ENCODE measurements at regions not wholly inside any gene's neighbourhood (a gene's known extent, or its start where the extent isn't known, plus 50 kb on each side); places are given as distances from the start of the nearest gene placed in this dataset.
"Not testable (repeated sequence)": the region's sequence is repeated elsewhere in the genome, so short reads cannot be mapped to it uniquely, and the experiment has no call there.

DNA sequence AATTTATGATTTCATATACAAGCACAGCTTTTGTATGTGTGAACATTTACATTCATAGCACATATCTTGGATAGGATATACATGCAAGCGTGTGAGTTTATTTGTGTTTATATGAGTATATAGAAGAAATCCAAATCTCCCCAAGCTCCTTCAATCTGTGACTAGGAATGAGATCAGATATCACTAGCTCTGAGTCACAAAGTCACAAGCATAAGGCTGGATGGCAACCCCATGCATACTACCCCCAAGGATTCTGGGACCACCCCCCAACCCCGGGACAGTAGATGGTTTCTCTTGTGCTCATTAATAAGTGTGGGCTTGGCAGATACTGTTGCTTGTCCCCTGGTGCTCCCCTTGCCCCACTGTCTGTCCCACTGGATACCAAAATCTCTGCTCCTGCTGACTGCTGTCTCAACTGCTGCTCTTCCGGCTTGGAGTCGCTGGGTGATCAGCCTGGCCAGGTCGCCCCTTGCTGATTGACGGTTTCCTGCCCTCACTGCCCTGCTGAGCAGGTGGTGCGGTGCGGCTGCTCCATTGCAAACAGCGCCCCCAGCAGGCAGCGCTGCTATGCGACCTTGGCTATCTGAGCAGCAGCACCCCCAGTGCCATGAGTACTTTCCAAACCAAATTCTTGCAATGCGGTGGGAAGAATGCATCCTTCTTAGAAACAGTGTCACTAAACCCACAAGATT lies 279.4 kb downstream of the CD83 start:
- no peak for DNase-seq (ENCODE audit: low spot score)

DNA sequence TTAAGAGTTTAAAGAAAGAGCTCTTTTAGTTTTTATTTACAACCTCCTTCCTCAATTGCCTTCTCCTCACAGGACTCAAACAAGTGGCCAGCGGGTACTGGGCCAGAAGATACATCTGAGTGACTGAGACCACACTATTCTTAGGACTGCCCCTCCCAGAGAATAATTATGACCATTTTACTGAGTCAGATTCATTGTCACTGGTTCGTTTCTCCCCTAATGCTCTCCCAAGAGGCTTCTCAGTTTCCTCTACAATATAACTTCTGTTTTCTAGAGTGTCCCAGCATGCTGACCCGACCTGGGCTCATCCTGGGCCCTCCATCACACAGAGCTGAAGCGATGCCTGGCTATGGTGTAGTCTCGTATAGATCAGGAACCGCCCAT lies 279.9 kb downstream of the CD83 start:
- no peak for DNase-seq (ENCODE audit: low spot score)

DNA sequence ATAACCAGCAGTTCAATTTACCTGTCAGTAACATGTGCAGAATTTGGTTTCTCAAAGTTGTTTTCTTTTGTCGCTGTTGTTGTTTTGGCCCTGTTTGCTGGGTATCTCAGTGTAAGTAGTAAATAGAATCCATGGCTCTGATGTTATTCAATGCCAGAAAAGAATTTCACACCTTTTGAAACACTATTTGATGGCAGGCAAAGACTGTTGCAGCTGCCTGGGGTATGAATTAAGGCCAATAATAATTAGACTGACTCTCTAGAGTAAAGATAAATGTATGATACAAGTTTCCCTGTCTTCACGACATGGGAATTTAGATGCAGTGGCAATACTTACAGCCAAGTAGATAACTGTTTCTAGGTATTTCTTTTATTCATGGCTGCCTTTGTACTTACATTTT lies 281.4 kb downstream of the CD83 start:
- DNase-seq (ENCODE audit: low spot score): no peak

DNA sequence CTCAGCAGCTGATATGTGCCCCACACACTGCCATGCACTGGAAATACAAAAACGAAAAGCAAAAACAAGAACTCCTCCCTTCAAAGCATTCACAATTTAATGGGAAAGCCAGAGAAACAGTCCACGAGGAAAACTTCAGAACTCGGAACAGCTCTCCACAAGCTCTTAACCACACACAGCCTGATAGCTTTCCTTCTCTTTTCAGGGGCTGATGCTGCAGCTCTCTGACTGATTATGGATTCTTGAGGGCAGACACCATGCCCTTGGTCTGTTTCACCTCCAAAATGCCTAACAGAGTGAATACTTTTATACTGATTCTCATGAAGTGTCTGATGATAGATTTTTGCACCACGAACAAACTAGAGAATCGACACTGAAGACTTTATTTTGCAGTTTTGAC lies 282.1 kb downstream of the CD83 start:
- DNase-seq (ENCODE audit: low spot score): no peak

DNA sequence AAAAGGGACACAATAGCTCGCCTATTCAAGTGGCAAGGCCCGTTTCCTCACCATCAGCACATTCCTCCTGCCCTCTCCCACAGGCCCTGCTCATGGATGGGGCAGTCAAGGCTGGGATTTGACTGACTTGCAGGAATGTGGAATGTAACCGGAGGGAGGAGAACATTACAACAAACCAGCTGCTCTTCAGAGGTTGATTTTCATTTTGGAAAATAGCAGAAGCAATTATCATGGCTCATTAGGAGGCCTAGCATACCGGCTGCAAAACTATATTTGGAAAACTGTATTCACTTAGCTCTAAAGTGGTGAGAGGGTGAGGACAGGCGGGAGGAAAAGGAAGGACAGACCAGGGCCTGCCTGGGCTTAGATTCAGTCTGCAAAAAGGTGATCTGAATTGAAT lies 283.7 kb downstream of the CD83 start:
- DNase-seq (ENCODE audit: low spot score): no peak

DNA sequence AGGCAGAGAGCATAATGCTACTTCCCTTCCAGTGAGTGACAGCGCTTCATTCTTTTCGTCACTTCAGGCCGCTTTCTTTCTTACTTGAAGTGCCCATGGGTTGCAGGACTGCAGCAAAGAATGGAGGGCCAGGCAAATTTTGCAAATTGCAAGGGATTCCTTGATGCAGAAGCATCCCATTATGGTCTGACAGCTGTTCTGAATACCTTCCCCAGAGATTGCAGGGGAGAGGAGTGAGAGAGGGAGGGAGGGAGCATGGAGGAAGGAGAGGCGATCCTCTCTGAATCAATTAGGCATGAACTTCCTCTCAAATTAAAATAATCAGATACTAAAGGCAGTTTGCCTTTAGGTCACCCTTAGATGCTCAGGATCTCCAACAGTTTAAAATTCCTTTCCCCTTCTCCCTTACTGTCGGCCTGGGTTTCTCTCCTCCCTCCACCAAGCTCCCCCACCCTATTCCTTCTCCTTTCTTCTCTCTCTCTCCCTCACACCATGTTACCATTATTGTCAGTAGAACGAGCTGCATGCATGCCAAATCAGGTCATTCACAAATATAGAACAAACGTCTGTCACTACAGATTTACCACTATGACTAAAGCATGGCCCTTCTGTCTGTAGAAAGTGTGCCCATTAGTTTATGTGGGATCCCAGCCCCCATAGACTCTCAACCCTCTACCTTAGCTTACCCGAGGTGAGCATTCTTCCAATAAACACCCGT lies 289.2 kb downstream of the CD83 start:
- DNase-seq (ENCODE audit: low spot score): peak; percentile 8

DNA sequence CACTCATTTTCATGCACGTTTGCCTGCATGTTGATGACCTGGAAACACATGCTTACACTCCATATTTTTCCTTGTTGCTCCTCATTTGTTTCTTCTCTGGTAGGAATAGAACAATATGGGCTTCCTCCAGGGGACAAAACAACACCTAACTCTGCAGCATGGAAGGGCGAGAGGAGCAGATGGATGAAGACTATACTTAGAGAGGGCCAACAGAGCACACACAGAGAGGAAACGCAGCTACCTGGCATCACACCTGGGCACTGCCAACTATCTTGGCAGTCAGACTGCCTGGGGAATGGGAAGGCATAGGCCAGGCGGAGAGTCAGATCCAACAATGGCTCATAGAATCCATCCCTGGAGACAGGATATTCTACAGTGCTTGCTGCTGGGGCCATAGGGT lies 290.9 kb downstream of the CD83 start:
- DNase-seq (ENCODE audit: low spot score): no peak

DNA sequence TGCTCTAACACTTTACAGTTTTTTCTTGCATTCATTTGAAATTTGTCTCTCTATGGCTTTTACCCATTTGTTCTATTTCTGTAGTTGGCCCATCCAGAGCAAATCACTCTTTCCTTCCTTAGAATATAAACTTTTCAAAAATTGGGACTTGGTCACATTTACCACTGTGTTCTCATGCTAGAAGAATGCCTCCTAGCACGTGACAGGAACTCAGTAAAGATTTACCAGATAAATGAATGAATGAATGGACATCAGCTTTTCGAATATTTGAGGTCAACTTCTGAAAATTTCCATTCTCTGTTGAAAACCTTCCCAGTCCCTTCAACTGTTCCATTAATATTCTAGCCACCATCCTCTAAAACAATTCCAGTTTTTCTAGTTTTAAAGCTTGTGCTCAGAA lies 294.5 kb downstream of the CD83 start:
- no peak for DNase-seq (ENCODE audit: low spot score)

DNA sequence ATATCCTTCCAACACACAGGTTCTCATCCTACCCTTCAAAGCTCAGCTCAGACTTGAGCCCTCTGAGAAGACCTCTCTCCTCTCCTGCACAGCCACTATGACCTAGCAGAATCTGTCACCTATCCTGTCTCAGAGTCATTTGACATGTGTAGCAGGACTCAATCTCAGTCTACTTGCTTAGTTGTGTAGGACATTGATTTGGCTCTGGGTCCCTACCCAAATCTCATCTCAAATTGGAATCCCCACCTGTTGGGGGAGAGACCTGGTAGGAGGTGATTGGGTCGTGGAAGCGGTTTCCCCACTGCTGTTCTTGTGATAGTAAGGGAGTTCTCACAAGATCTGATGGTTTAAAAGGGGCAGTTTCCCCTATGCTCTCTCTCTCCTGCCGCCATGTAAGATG lies 297.9 kb downstream of the CD83 start:
- DNase-seq (ENCODE audit: low spot score): no peak

DNA sequence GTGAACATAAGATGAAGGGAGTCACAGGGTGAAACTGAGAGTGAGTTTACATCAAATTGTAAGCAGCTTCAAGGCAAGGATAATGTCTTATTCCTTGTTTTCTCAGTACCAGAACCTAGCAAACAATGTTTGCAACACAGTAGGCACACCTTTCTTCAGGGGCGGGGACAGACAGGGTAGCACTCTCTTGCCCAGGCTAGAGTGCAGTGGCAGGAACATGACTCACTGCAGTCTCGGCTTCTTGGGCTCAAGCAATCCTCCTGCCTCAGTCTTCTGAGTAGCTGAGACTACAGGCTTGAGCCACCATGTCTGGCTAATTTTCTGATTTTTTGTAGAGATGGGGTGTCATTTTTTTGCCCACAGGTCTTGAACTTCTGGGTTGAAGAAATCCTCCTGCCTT lies 299.8 kb downstream of the CD83 start:
- DNase-seq (ENCODE audit: low spot score): no peak

DNA sequence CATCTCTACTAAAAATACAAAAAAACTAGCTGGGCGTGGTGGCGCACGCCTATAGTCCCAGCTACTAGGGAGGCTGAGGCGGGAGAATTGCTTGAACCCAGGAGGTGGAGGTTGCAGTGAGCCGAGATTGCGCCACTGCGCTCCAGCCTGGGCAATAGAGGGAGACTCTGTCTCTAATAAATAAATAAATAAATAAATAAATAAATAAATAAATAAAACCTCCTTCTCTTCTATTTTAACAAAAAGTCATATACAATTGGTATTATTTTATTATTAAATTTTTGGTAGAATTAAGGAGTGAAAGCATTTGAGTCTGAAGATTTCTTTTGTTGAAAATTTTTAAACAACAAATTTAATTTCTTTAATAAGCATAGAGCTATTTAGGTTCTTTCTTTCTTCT lies 301.7 kb downstream of the CD83 start:
- not testable (repeated sequence) for DNase-seq (ENCODE audit: low spot score)

DNA sequence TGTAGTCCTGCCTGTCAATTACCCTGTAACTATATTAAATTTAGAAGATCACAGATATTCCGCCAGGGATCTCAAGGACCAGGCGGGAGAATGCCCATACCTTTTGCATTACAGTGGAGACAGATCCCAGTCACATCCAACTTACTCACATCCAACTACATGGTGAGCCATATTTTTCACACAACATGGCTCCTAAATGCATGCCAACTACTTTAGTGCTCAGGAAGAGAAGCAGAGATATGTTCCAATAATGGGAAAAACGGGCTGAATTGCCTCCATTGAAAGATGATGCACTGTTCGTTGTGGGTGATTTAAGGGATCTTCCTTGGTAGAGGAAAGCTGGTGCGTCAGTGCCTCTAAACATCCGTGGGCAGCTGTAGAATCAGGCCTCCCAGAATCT lies 304.5 kb downstream of the CD83 start:
- DNase-seq (ENCODE audit: low spot score): no peak

DNA sequence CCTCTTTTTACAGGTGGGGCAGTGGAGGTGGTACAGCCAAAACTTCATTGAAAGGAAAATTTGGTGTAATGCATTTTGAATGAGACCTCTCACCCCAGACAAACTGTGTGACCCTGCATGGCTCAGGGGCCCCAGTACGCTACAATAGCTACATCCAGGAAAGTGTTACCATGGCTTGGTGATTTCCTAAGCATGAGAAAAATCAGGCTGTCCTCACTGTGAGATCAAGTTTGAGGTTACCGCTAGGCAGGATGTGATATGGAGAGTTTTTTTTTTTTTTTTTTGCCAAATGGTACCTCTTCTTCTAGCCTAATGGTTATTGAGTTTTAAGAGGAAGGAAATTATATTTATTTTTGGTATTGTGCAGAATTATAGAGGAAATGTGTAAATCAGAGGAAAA lies 305.3 kb downstream of the CD83 start:
- DNase-seq (ENCODE audit: low spot score): no peak

DNA sequence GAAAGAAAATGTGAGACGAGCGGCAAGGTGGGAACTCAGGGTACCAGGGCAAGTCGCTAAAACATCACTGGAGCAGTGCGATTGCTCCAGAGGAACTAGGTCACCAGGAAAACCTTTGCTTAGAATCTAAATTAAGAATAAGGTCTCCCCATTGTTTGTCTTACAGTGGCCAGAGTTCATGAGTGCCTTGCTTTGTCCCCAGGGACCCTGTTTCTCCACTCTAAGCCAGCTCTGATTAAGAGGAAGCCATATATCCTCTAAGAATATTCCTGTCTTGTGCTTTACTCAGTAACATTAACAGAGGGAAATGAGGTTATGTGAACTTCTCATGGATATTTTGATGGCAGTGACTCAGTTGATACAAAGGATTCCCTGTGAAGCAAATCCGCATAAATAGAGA lies 305.8 kb downstream of the CD83 start:
- no peak for DNase-seq (ENCODE audit: low spot score)

DNA sequence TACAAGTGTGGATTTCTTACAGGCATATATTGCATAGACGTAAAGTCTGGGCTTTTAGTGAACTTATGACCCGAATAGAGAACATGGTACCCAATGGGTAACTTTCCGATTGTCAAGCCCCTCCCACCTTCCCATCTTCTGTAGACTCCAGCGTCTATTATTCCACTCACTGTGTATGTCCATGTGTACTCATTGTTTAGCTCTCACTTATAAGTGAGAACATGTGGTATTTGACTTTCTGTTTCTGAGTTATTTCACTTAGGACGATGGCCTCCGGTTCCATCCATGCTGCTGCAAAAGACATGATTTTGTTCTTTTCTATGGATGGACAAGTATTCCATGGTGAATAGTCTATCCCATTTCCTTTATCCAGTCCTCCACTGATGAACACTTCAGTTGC lies 306.4 kb downstream of the CD83 start:
- DNase-seq (ENCODE audit: low spot score): no peak

DNA sequence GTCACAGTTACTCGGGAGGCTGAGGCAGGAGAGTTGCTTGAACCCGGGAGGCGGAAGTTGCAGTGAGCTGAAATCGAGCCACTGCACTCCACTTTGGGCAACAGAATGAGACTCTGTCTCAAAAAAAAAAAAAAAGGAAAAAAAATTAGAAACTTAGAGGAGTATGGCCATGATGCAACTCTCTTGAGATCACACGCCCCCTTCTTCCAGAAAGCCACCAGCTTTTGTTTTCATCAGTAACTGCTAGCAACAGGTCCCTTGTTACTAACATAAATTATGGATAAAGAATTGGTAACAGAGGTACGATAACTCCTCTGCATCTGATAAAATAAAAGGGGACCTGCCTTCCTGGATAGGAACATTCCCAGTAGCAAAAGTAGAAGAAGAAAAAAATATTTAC lies 308.2 kb downstream of the CD83 start:
- no peak for DNase-seq (ENCODE audit: low spot score)

DNA sequence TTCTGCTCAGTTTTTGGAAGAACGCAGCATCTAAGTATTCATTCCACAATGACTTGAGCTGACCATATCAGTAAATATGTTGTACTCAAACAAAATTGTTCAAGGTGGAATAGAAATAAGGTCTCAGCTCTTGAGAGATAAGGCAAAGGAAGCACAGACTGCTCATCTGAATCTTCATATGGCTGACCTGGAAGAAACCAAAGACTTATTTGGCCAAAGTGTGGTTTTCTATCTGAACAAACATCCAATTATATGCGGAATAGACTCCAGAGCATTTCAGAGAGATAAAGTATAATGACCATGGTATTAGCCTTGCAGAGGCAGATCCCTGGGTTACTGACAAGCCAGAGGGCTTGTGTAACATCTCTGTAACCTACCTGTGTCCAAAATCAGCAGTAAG lies 308.7 kb downstream of the CD83 start:
- no peak for DNase-seq (ENCODE audit: low spot score)

DNA sequence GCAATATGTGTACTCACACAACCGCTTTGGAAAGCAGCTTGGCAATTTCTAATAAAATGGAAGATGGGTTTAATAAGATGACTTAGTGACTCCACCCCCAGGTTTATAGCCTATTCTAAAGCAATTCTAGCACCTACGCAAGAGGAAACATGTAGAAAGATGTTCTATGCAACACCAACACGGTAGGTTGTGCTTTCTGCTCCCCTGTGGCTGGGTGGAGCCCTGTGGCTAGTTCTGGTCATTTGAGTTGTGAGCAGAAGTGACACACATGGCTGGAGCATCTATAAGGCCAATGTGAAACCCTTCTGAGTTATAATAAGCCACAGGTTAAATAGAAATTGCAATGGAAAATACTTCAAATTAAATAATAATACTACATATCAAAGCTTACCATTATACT lies 310.7 kb downstream of the CD83 start:
- no peak for DNase-seq (ENCODE audit: low spot score)

DNA sequence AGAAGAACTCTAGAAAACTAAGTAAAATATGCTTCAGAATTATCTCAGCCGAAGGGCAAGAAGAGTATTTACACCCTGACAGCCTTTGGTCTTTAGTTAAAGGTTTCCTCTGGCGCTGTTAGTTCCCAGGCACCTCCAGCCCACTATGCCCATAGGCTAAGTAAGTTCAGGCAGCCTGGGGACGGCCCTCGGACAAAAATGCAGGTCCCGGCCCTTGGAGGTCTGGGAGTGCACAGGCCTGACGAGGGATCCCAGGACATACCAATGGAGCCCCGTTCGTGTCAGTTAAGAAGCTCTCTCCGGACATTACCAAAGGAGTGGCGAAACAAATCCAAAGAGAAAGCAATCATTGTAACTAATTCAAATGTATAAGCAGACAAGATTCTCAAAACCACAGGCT lies 311.8 kb downstream of the CD83 start:
- no peak for DNase-seq (ENCODE audit: low spot score)

DNA sequence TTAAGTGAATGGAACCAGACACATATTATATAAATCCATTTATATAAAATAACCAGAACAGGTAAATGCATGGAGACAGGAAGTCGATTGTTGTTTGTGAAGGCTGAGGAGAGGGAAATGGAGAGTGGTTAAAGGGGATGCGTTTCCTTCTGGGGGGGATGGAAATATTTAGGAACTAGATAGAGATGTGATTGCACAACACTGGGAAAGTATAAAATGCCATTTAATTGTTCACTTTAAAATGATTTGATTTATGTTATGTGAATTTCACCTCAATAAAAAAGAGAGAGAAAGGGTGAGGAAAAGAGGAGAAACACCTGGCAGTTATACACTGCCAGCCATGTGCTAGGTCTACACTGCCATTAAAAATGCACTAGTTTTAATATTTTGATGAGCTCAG lies 312.6 kb downstream of the CD83 start:
- DNase-seq (ENCODE audit: low spot score): no peak

DNA sequence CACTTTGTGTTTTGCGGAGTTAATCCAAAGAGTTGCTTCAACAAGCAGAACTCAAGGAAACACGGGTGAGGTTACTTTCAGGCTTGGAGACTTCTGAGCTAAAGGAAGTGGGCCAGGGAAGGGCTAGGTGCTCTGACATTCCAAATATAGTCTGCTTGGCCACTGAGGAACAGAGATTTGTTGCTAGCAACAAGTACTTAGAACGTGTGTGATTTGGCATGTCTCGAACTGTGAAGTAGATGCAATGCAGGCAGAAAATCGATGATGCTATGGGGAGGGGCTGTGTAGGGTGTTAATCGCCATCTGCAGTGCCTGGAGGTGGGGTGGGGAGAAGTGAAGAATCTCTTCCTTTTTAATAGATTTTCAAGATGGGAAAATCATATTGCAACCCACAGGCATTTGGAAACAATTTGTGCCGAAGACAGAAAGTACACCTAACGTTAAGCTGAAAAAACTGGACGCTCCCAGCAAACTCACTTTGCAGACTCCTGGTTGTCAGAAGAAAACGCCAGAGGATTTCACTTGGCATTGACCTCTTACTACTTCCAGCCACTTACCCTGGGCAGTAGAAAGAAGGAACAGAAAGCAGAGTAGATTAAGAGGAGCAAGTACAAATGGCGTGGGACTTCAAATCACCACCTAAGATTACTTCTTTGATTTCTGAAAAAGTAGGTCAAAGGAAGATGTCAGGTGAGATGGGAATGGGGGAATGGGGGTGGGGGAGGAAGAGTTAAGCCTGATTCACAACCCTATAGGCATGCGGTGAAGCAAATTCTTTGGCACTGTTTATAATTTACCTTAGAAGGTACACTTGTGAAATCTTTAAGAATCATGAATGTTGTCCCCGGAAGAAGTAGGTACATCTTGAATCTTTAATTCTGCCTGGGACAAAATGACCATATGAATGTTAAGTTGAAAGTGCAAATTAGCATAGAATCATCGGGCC lies 314.1 kb downstream of the CD83 start:
- DNase-seq (ENCODE audit: low spot score): no peak

DNA sequence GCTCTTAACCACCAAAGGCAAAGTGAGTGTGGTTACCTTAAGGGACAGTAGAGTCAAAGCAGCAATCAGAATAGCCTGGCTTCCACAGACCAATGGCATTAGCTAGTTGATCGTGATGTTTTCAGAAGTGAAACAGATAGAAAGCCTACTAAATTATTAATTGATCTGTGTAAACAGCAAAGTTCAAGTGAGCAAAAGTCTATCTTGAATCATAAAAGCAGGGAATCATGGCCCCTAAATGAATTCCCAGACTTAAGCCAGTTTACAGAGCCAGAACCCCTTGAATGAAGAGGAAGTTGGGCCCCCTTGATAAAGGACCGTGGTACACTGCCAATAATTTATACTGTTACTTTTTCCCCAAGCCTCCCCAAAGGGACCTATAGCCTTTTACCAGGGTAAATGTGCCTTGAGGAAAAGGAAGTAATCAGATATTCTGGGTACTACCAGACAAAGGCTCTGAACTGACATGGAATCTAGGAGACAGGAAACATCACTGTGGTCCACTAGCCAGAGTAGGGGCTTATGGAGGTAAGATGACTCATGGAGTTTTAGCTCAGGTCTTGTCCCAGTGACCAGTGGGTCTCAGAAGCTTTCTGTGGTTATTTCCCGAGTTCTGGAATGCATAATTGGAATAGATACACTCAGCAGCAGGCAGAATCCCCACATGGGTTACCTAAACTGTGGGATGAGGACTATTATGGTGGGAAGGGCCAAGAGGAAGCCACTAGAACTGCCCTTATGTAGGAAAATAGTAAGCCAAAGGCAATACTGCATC lies 317.5 kb downstream of the CD83 start:
- no peak for DNase-seq (ENCODE audit: low spot score)

All from Ammon's horn (tissue), 1 donor.